Sigmoid colon (tissue), 6 donors: ENCODE measurements at regions not wholly inside any gene's neighbourhood (a gene's known extent, or its start where the extent isn't known, plus 50 kb on each side); places are given as distances from the start of the nearest gene placed in this dataset.

Experiments used
- DNase-seq: peaks from one replicate; pipeline ENCODE4 v3.0.0-alpha.2; 2019
- H3K27ac ChIP-seq, 4 donors: fragments of 200-600 bp; sonication (generic); one replicate each; pipeline ENCODE4 v1.5.1; 2016 to 2019; ENCODE audit warnings: mild to moderate bottlenecking in 1 of 4
- H3K27me3 ChIP-seq, 3 donors: fragments of 200-600 bp; sonication (generic); one replicate each; pipeline ENCODE4 v1.5.1; 2019; ENCODE audit warnings: mild to moderate bottlenecking in 1 of 3
- H3K36me3 ChIP-seq, 4 donors: fragments of 200-600 bp; sonication (generic); one replicate each; pipeline ENCODE4 v1.5.1; 2016 to 2019
- H3K4me1 ChIP-seq, 4 donors: fragments of 200-600 bp; sonication (generic); one replicate each; pipeline ENCODE4 v1.5.1; 2017 to 2019
- H3K4me3 ChIP-seq, 4 donors: fragments of 200-600 bp; sonication (generic); one replicate each; pipeline ENCODE4 v1.5.1; 2017 to 2019; ENCODE audit warnings: mild to moderate bottlenecking in 2 of 4, moderate library complexity in 1 of 4
- H3K9me3 ChIP-seq, 4 donors: fragments of 200-600 bp in 3 of 4; sonication (generic) in 3 of 4; one replicate each; pipeline versions ENCODE4 v1.5.1 to v1.6.1; 2013 to 2019
- EP300 ChIP-seq, 4 donors: sonication (generic); formaldehyde crosslinking; IDR thresholded peaks; one replicate each; pipeline ENCODE4 v1.6.1; 2017; ENCODE audit warnings: antibody characterized with exemption in 4 of 4
- POLR2A ChIP-seq, 2 donors: fragments of 450-650 bp; IDR thresholded peaks; one replicate each; pipeline ENCODE4 v1.6.1; 2016; ENCODE audit warnings: antibody characterized with exemption in 2 of 2, mild to moderate bottlenecking in 2 of 2, moderate library complexity in 2 of 2
- POLR2AphosphoS5 ChIP-seq, 4 donors: sonication (generic); formaldehyde crosslinking; IDR thresholded peaks; one replicate each; pipeline ENCODE4 v1.6.1; 2017; ENCODE audit warnings: antibody characterized with exemption in 4 of 4
- WGBS, 2 donors: extraction: QIAGEN DNeasy Blood & Tissue Kit; methylation state at CpG; one replicate each; pipeline ENCODE4 v1.1.7; 2013; 5-methylcytosine and 5-hydroxymethylcytosine counted together
- intact Hi-C: fragments of 100-400 bp; cut with DNase I; formaldehyde crosslinking; loops from one replicate; pipeline ENCODE4 v1.15.1; 2023
- TF ChIP-seq, protein P1 (sequence below), 4 experiments: fragments of 450-650 bp in 3 of 4; fragments of 200-600 bp in 1 of 4; IDR thresholded peaks; one replicate each; pipeline ENCODE4 v1.5.1; 2016 to 2019; ENCODE audit warnings: antibody characterized with exemption in 4 of 4, mild to moderate bottlenecking in 3 of 4, moderate library complexity in 2 of 4
- donor health status: healthy with polysubstance abuse.
- donor health status: healthy.

- DNase-seq: no peak
- intact Hi-C loops: no loop called here
- Histone ChIP-seq H3K4me3 (no peak overlapping the region), H3K9me3 (no peaks in the 10 kb centered on the region), H3K27ac (no peak overlapping the region), H3K27me3 (no peaks in the 10 kb centered on the region), H3K36me3 (no peaks in the 10 kb centered on the region), H3K4me1 (peaks cover 0 to 9% (median 0%) of the 10 kb centered on the region in 4 donors)
- TF ChIP-seq, protein P1, sequence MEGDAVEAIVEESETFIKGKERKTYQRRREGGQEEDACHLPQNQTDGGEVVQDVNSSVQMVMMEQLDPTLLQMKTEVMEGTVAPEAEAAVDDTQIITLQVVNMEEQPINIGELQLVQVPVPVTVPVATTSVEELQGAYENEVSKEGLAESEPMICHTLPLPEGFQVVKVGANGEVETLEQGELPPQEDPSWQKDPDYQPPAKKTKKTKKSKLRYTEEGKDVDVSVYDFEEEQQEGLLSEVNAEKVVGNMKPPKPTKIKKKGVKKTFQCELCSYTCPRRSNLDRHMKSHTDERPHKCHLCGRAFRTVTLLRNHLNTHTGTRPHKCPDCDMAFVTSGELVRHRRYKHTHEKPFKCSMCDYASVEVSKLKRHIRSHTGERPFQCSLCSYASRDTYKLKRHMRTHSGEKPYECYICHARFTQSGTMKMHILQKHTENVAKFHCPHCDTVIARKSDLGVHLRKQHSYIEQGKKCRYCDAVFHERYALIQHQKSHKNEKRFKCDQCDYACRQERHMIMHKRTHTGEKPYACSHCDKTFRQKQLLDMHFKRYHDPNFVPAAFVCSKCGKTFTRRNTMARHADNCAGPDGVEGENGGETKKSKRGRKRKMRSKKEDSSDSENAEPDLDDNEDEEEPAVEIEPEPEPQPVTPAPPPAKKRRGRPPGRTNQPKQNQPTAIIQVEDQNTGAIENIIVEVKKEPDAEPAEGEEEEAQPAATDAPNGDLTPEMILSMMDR (IDR thresholded peaks at IDR 0.05): no peak
- TF ChIP-seq EP300 (IDR thresholded peaks at IDR 0.05) (no peak), POLR2A (IDR thresholded peaks at IDR 0.05) (no peak), POLR2AphosphoS5 (IDR thresholded peaks at IDR 0.05) (no peak)
- 76 to 84% methylated on average over 13 of the region's 13 CpGs for WGBS, 2 donors
Measured at GRCh38 chrX:40247848-40248622, 150.3 kb upstream of the BCOR start.

- no peak overlapping the region for H3K27ac ChIP-seq
- no peaks in the 10 kb centered on the region for H3K36me3 ChIP-seq
- no peak for TF ChIP-seq POLR2A (IDR thresholded peaks at IDR 0.05)
- no peak for TF ChIP-seq POLR2AphosphoS5 (IDR thresholded peaks at IDR 0.05)
- TF ChIP-seq, protein P1 (IDR thresholded peaks at IDR 0.05): no peak
- no peak for TF ChIP-seq EP300 (IDR thresholded peaks at IDR 0.05)
- no peaks in the 10 kb centered on the region for H3K9me3 ChIP-seq
- intact Hi-C loops: no loop called here
- H3K4me3 ChIP-seq: no peak overlapping the region
- H3K4me1 ChIP-seq: peaks cover 0 to 9% (median 0%) of the 10 kb centered on the region in 4 donors
- no peak for DNase-seq
- H3K27me3 ChIP-seq: no peaks in the 10 kb centered on the region
- WGBS, 2 donors: 75 to 95% methylated on average over 1 of the region's 1 CpG
Measured at GRCh38 chrX:40247382-40247781, 149.6 kb upstream of the BCOR start.

DNA sequence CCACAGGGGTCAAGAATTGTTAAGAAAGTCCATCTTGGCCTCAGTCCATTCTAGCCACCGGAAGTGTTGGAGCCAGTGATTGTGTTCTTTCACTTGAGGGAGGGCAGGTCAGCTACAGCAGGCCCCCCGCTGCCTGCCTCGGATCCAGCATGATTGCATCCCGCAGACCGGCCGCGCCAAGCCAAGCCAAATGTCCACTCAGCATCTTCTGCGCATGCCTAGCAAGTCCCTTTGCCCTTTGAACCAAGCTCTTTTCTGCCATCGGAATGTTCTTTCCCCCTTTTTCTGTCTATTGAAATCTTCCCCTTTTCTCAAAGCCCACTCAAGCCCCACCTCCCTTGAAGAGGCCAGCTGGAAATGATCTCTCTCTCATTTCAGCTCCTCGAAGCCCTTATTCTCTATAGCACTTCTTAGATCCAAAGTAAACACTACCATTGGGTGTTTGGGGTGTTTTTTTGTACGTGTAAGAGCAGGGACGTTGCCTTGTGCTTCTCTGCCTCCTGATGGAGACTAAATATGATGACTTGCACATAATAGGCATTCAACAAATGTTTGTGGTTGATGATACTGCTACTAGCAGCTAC is 147.8 kb upstream of the BCOR start:
- Histone ChIP-seq H3K27me3 (no peaks in the 10 kb centered on the region), H3K36me3 (no peaks in the 10 kb centered on the region), H3K27ac (no peak overlapping the region), H3K4me3 (no peak overlapping the region), H3K9me3 (no peaks in the 10 kb centered on the region), H3K4me1 (peaks cover 0 to 9% (median 0%) of the 10 kb centered on the region in 4 donors)
- no peak for TF ChIP-seq POLR2AphosphoS5 (IDR thresholded peaks at IDR 0.05)
- no peak for TF ChIP-seq POLR2A (IDR thresholded peaks at IDR 0.05)
- TF ChIP-seq, protein P1 (IDR thresholded peaks at IDR 0.05): no peak
- TF ChIP-seq EP300 (IDR thresholded peaks at IDR 0.05): no peak
- intact Hi-C loops: no loop called here
- no peak for DNase-seq
- WGBS, 2 donors: 50 to 62% methylated on average over 12 of the region's 12 CpGs

DNA sequence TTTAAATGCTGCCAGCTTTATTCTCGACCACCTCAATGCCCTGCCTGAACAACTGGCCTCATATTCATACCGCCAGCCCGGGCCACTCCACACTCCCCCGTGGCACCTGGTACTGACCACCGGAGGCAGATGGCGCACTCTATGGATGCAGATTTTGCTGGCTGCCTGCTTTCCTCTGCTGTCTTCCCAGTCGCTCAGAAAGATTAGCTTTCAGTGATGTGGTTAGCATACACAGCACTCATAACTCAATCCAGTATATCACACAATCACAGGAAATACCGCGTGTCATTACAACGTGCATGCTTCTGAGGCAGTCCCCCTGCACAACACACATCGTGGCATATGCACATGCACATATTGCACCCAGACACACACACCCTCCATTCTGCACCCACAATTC is 147.2 kb upstream of the BCOR start:
- WGBS, 2 donors: 32 to 56% methylated on average over 11 of the region's 11 CpGs
- no peaks in the 10 kb centered on the region for H3K36me3 ChIP-seq
- DNase-seq: no peak
- H3K27ac ChIP-seq: no peak overlapping the region
- no peaks in the 10 kb centered on the region for H3K27me3 ChIP-seq
- TF ChIP-seq, protein P1 (IDR thresholded peaks at IDR 0.05): no peak
- no peak for TF ChIP-seq POLR2AphosphoS5 (IDR thresholded peaks at IDR 0.05)
- no peak for TF ChIP-seq POLR2A (IDR thresholded peaks at IDR 0.05)
- no peak for TF ChIP-seq EP300 (IDR thresholded peaks at IDR 0.05)
- intact Hi-C loops: no loop called here
- no peaks in the 10 kb centered on the region for H3K9me3 ChIP-seq
- no peak overlapping the region for H3K4me3 ChIP-seq
- peaks cover 0 to 9% (median 0%) of the 10 kb centered on the region in 4 donors for H3K4me1 ChIP-seq
